Neural progenitor cell (in vitro differentiated cells): ENCODE measurements at regions not wholly inside any gene's neighbourhood (a gene's known extent, or its start where the extent isn't known, plus 50 kb on each side); places are given as distances from the start of the nearest gene placed in this dataset.
"Not testable (repeated sequence)": the region's sequence is repeated elsewhere in the genome, so short reads cannot be mapped to it uniquely, and the experiment has no call there.

ENCODE experiments used
- DNase-seq: peaks from one replicate; pipeline ENCODE4 v3.0.0-alpha.2; 2016; ENCODE audit warnings: low spot score
- H2AFZ ChIP-seq: fragments of 200-600 bp; sonication (generic); replicated peaks from 2 replicates; pipeline ENCODE4 v1.6.1; 2016; ENCODE audit warnings: antibody characterized with exemption
- H3F3A ChIP-seq: fragments of 200-600 bp; sonication (generic); 2 replicates; pipeline ENCODE4 v1.6.1; 2016; ENCODE audit warnings: antibody characterized with exemption, low read depth
- H3K27ac ChIP-seq: fragments of 200-600 bp; sonication (generic); 2 replicates; pipeline ENCODE4 v1.5.1; 2016; ENCODE audit warnings: mild to moderate bottlenecking
- H3K27me3 ChIP-seq: fragments of 200-600 bp; sonication (generic); 2 replicates; pipeline ENCODE4 v1.6.1; 2016; ENCODE audit warnings: mild to moderate bottlenecking, moderate library complexity
- H3K36me3 ChIP-seq: fragments of 200-600 bp; sonication (generic); 2 replicates; pipeline ENCODE4 v1.5.1; 2016
- H3K4me1 ChIP-seq: fragments of 200-600 bp; sonication (generic); 2 replicates; pipeline ENCODE4 v1.6.1; 2016; ENCODE audit warnings: mixed run types
- H3K4me2 ChIP-seq: fragments of 200-600 bp; sonication (generic); 2 replicates; pipeline ENCODE4 v1.6.1; 2016
- H3K4me3 ChIP-seq: fragments of 200-600 bp; sonication (generic); 2 replicates; pipeline ENCODE4 v1.5.1; 2016
- H3K79me2 ChIP-seq: fragments of 200-600 bp; sonication (generic); 2 replicates; pipeline ENCODE4 v1.6.1; 2016; ENCODE audit warnings: low read depth
- H3K9ac ChIP-seq: fragments of 200-600 bp; sonication (generic); 2 replicates; pipeline ENCODE4 v1.6.1; 2016
- H3K9me3 ChIP-seq: fragments of 200-600 bp; sonication (generic); 2 replicates; pipeline ENCODE4 v1.5.1; 2016; ENCODE audit warnings: low read depth
- H4K20me1 ChIP-seq: fragments of 200-600 bp; sonication (generic); 2 replicates; pipeline ENCODE4 v1.6.1; 2016; ENCODE audit warnings: low read depth
- H3K27ac Mint-ChIP-seq: 3 replicates; pipeline ENCODE4 v1.8.0; 2021; ENCODE audit warnings: mixed read lengths
- H3K27me3 Mint-ChIP-seq: 2 replicates; pipeline ENCODE4 v1.8.0; 2022; ENCODE audit warnings: low read depth, mild to moderate bottlenecking, inconsistent platforms, moderate library complexity, mixed read lengths; ENCODE audit not compliant: insufficient read depth
- H3K36me3 Mint-ChIP-seq: 3 replicates; pipeline ENCODE4 v1.8.0; 2021; ENCODE audit warnings: mixed read lengths
- H3K4me1 Mint-ChIP-seq: 3 replicates; pipeline ENCODE4 v1.8.0; 2021; ENCODE audit warnings: mixed read lengths
- H3K4me3 Mint-ChIP-seq: 3 replicates; pipeline ENCODE4 v1.8.0; 2021; ENCODE audit warnings: mild to moderate bottlenecking, moderate library complexity, mixed read lengths
- H3K9me3 Mint-ChIP-seq: 3 replicates; pipeline ENCODE4 v1.8.0; 2020; ENCODE audit warnings: mixed read lengths
- EZH2 ChIP-seq: fragments of 200-600 bp; sonication (generic); IDR thresholded peaks from 2 replicates; pipeline ENCODE4 v1.6.1; 2017; ENCODE audit warnings: antibody characterized with exemption, mild to moderate bottlenecking, moderate library complexity
- EZH2phosphoT487 ChIP-seq: fragments of 200-600 bp; sonication (generic); IDR thresholded peaks from 2 replicates; pipeline ENCODE4 v1.6.1; 2017; ENCODE audit warnings: antibody characterized with exemption
- TF ChIP-seq, protein P1 (sequence below): fragments of 200-600 bp; sonication (generic); IDR thresholded peaks from 2 replicates; pipeline ENCODE4 v1.5.1; 2017; ENCODE audit warnings: antibody characterized with exemption, mild to moderate bottlenecking

DNA sequence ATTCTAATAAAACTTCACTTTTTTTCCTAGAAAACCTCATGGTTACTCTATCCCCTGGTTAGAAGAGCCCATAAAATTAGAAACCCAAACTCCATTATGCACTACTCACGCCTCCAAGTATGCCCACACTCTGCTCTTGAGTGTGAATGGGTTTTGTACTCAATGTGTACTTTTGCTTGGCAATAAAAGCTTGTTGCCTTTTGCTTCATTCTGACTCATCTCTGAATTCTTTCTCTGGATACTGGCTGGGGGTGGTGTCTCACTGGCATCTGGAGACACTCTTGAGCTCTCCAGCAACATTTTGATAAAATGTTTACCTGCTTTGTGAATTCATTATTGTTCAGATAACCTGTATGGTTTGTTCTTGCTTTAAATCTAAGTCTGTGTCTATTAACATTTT is 963.3 kb downstream of the TRAM1L1 start:
- no peak for TF ChIP-seq EZH2phosphoT487
- TF ChIP-seq, protein P1, sequence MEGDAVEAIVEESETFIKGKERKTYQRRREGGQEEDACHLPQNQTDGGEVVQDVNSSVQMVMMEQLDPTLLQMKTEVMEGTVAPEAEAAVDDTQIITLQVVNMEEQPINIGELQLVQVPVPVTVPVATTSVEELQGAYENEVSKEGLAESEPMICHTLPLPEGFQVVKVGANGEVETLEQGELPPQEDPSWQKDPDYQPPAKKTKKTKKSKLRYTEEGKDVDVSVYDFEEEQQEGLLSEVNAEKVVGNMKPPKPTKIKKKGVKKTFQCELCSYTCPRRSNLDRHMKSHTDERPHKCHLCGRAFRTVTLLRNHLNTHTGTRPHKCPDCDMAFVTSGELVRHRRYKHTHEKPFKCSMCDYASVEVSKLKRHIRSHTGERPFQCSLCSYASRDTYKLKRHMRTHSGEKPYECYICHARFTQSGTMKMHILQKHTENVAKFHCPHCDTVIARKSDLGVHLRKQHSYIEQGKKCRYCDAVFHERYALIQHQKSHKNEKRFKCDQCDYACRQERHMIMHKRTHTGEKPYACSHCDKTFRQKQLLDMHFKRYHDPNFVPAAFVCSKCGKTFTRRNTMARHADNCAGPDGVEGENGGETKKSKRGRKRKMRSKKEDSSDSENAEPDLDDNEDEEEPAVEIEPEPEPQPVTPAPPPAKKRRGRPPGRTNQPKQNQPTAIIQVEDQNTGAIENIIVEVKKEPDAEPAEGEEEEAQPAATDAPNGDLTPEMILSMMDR, result no peak
- TF ChIP-seq EZH2, result no peak
- Histone ChIP-seq H3K79me2 (no peaks in the 10 kb centered on the region), H3K9me3 (no peaks in the 10 kb centered on the region), H3K4me1 (no peaks in the 10 kb centered on the region), H3K9ac (no peak overlapping the region), H3F3A (no peaks in the 10 kb centered on the region), H3K4me3 (no peak overlapping the region), H2AFZ (no peak overlapping the region), H3K4me2 (no peak overlapping the region), H4K20me1 (no peaks in the 10 kb centered on the region), H3K27me3 (no peaks in the 10 kb centered on the region), H3K27ac (no peak overlapping the region), H3K36me3 (no peaks in the 10 kb centered on the region)
- DNase-seq, result no peak
- no peak overlapping the region for H3K4me3 Mint-ChIP-seq
- H3K9me3 Mint-ChIP-seq, result no peaks in the 10 kb centered on the region
- no peaks in the 10 kb centered on the region for H3K27me3 Mint-ChIP-seq
- H3K4me1 Mint-ChIP-seq, result no peaks in the 10 kb centered on the region
- no peaks in the 10 kb centered on the region for H3K36me3 Mint-ChIP-seq
- no peak overlapping the region for H3K27ac Mint-ChIP-seq

DNA sequence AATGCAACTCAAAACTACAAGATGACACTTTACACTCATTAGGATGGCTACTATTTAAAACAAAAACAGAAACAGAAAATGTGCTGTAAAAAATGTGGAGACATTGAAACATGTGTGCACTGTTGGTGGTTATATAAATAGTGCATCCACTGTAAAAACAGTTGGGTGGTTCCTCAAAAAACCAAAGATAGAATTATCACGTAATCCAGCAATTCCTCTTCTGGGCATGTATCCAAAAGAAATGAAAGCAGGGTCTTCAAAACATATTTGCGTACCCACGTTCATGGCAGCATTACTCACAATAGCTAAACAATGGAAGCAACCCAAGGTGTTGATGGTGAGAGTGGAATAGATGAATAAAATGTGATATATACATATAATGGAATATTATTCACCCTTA is 967.2 kb downstream of the TRAM1L1 start:
- H3K27me3 ChIP-seq, result no peaks in the 10 kb centered on the region
- H3K9me3 Mint-ChIP-seq, result no peaks in the 10 kb centered on the region

DNA sequence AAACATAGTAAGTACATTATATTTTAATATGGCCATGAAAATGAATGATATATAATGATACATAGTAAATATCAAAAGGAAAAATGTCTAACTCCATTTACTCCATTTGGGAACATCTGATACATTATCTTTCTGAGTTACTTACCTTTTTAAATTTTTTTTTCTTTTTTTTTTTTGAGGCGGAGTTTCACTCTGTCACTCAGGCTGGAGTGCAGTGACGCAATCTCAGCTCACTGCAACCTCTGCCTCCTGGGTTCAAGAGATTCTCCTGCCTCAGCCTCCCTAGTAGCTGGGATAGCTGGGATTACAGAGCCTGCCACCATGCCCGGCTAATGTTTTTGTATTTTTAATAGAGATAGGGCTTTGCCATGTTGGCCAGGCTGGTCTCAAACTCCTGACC is 972.5 kb downstream of the TRAM1L1 start:
- not testable (repeated sequence) for H3K4me3 Mint-ChIP-seq, H3K4me1 ChIP-seq, H3K4me2 ChIP-seq, DNase-seq, H3K9me3 ChIP-seq, H3K9ac ChIP-seq, H4K20me1 ChIP-seq, H3K27ac Mint-ChIP-seq, H3K4me3 ChIP-seq, H3F3A ChIP-seq, H2AFZ ChIP-seq, H3K4me1 Mint-ChIP-seq, H3K27me3 Mint-ChIP-seq, H3K27me3 ChIP-seq, H3K36me3 ChIP-seq, H3K36me3 Mint-ChIP-seq, H3K27ac ChIP-seq, H3K79me2 ChIP-seq, H3K9me3 Mint-ChIP-seq

More for the DNA sequence above, 967.2 kb downstream of the TRAM1L1 start:
- no peaks in the 10 kb centered on the region for H4K20me1 ChIP-seq
- Mint-ChIP-seq H3K27ac (no peak overlapping the region), H3K27me3 (no peaks in the 10 kb centered on the region), H3K4me1 (no peaks in the 10 kb centered on the region), H3K4me3 (no peak overlapping the region), H3K36me3 (no peaks in the 10 kb centered on the region)
- no peak for DNase-seq
- TF ChIP-seq EZH2, result no peak
- TF ChIP-seq, protein P1, result no peak
- no peak for TF ChIP-seq EZH2phosphoT487
- H2AFZ ChIP-seq, result no peak overlapping the region
- no peak overlapping the region for H3K27ac ChIP-seq
- no peaks in the 10 kb centered on the region for H3F3A ChIP-seq
- H3K4me3 ChIP-seq, result no peak overlapping the region
- no peaks in the 10 kb centered on the region for H3K4me1 ChIP-seq
- H3K36me3 ChIP-seq, result no peaks in the 10 kb centered on the region
- no peak overlapping the region for H3K4me2 ChIP-seq
- no peaks in the 10 kb centered on the region for H3K79me2 ChIP-seq
- H3K9me3 ChIP-seq, result no peaks in the 10 kb centered on the region
- no peak overlapping the region for H3K9ac ChIP-seq

DNA sequence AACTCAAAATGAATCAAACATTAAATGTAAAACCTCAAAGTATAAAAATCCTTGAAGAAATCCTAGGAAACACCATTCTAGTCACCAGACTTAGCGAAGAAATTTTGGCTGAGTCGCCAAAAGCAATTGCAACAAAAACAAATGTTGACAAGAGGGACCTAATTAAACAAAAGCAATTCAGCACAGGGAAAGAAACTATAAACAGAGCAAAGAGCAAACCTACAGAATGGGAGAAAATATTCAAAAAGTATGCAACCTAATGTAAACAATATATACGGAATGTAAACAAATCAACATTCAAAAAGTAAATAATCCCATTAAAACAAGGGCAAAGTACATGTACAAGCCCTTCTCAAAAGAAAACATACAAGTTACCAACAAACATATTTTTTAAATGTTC is 974.7 kb downstream of the TRAM1L1 start:
- no peaks in the 10 kb centered on the region for H3K79me2 ChIP-seq
- Mint-ChIP-seq H3K27ac (no peak overlapping the region), H3K36me3 (no peaks in the 10 kb centered on the region), H3K4me1 (no peaks in the 10 kb centered on the region), H3K27me3 (no peaks in the 10 kb centered on the region), H3K4me3 (no peak overlapping the region), H3K9me3 (no peaks in the 10 kb centered on the region)
- DNase-seq, result no peak
- no peak overlapping the region for H3K4me3 ChIP-seq
- TF ChIP-seq, protein P1, result no peak
- TF ChIP-seq EZH2phosphoT487, result no peak
- no peak for TF ChIP-seq EZH2
- H3K4me1 ChIP-seq, result no peaks in the 10 kb centered on the region
- no peak overlapping the region for H3K9ac ChIP-seq
- no peak overlapping the region for H3K4me2 ChIP-seq
- H3F3A ChIP-seq, result no peaks in the 10 kb centered on the region
- no peak overlapping the region for H3K27ac ChIP-seq
- no peaks in the 10 kb centered on the region for H3K27me3 ChIP-seq
- no peaks in the 10 kb centered on the region for H4K20me1 ChIP-seq
- H2AFZ ChIP-seq, result peak overlapping the region; percentile 48
- no peaks in the 10 kb centered on the region for H3K9me3 ChIP-seq
- no peaks in the 10 kb centered on the region for H3K36me3 ChIP-seq
